Uterus (tissue), 3 donors: ENCODE measurements at regions not wholly inside any gene's neighbourhood (a gene's known extent, or its start where the extent isn't known, plus 50 kb on each side); places are given as distances from the start of the nearest gene placed in this dataset.

ENCODE experiments used
- DNase-seq, 2 donors: peaks; one replicate each; pipeline ENCODE4 v3.0.0-alpha.2; 2019 to 2020
- H3K27ac ChIP-seq, 2 donors: fragments of 200-600 bp; sonication (generic); 1 replicate in 1 of 2; 2 replicates in 1 of 2; pipeline ENCODE4 v1.5.1; 2016 to 2018
- H3K27me3 ChIP-seq, 2 donors: fragments of 200-600 bp; sonication (generic); one replicate each; pipeline ENCODE4 v1.5.1; 2018 to 2019; ENCODE audit warnings: control low read depth in 1 of 2
- H3K36me3 ChIP-seq, 2 donors: fragments of 200-600 bp; sonication (generic); one replicate each; pipeline ENCODE4 v1.5.1; 2019; ENCODE audit warnings: control low read depth in 1 of 2
- H3K4me1 ChIP-seq, 2 donors: fragments of 200-600 bp; sonication (generic); one replicate each; pipeline ENCODE4 v1.5.1; 2018 to 2019; ENCODE audit warnings: control low read depth in 1 of 2
- H3K4me3 ChIP-seq, 2 donors: fragments of 200-600 bp; sonication (generic); 1 replicate in 1 of 2; 2 replicates in 1 of 2; pipeline ENCODE4 v1.5.1; 2018 to 2019; ENCODE audit warnings: mild to moderate bottlenecking in 1 of 2
- H3K9me3 ChIP-seq, 2 donors: fragments of 200-600 bp; sonication (generic); one replicate each; pipeline ENCODE4 v1.5.1; 2019; ENCODE audit warnings: control low read depth in 1 of 2
- POLR2A ChIP-seq, 2 donors: fragments of 450-650 bp; IDR thresholded peaks; one replicate each; pipeline ENCODE4 v1.6.1; 2016; ENCODE audit warnings: antibody characterized with exemption in 2 of 2, mild to moderate bottlenecking in 1 of 2, moderate library complexity in 1 of 2
- intact Hi-C: fragments of 100-400 bp; cut with DNase I; formaldehyde crosslinking; loops from one replicate; pipeline ENCODE4 v1.15.1; 2023; ENCODE audit warnings: low total_unique reads
- TF ChIP-seq, protein P1 (sequence below), 4 experiments: fragments of 200-600 bp in 2 of 4; fragments of 450-650 bp in 2 of 4; sonication (generic) in 2 of 4; IDR thresholded peaks; one replicate each; pipeline ENCODE4 v1.5.1; 2016 to 2019; ENCODE audit warnings: antibody characterized with exemption in 4 of 4, mild to moderate bottlenecking in 2 of 4, moderate library complexity in 1 of 4
- donor health status: DM: yes; HTN: yes; CAD: no.

DNA sequence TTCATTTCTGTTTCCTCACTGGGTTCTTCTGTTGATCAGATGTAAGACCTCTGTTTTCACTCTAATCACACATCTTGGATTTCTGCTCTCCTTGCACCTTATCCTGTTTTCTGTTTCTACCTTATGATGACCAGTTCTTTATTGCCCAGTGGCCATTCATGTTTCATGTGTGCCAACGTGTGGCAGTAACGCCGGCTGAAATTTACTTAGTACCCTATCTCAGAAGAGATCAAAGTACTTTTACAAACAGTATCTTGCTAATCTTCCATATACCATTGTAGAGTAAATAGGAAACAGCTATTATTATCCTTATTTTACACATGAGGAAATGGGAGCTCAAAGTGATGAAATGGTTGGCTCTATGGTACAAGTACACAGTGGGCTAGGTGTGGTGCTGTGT, 74.0 kb downstream of the GATA3 start:
- Histone ChIP-seq H3K27ac (no peak overlapping the region), H3K9me3 (no peaks in the 10 kb centered on the region), H3K27me3 (no peaks in the 10 kb centered on the region), H3K36me3 (no peaks in the 10 kb centered on the region), H3K4me1 (no peaks in the 10 kb centered on the region), H3K4me3 (no peak overlapping the region)
- no peak for DNase-seq
- TF ChIP-seq, protein P1, sequence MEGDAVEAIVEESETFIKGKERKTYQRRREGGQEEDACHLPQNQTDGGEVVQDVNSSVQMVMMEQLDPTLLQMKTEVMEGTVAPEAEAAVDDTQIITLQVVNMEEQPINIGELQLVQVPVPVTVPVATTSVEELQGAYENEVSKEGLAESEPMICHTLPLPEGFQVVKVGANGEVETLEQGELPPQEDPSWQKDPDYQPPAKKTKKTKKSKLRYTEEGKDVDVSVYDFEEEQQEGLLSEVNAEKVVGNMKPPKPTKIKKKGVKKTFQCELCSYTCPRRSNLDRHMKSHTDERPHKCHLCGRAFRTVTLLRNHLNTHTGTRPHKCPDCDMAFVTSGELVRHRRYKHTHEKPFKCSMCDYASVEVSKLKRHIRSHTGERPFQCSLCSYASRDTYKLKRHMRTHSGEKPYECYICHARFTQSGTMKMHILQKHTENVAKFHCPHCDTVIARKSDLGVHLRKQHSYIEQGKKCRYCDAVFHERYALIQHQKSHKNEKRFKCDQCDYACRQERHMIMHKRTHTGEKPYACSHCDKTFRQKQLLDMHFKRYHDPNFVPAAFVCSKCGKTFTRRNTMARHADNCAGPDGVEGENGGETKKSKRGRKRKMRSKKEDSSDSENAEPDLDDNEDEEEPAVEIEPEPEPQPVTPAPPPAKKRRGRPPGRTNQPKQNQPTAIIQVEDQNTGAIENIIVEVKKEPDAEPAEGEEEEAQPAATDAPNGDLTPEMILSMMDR (IDR thresholded peaks at IDR 0.05), result no peak
- no peak for TF ChIP-seq POLR2A (IDR thresholded peaks at IDR 0.05)
- intact Hi-C loops, result no loop called here

DNA sequence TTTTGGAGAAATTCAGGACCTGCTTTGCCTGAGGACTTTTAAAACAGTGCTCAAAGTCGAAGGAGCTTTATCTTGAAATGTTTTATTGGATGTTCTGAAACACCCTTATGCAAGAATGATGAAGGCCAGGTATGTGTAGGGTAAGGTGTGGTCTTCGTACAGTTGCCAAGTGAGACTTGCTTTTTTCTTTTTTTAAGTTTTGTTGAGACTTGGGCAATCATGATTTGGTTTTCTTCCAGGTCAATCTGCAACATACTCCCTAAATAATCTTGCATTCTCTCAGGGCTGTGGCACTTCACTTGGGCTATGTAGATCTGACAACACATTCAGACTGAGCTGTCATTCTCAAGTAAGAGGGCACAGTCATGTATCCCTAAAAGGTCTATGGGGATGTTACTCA, 75.0 kb downstream of the GATA3 start:
- H3K27ac ChIP-seq, result no peak overlapping the region
- TF ChIP-seq, protein P1 (IDR thresholded peaks at IDR 0.05), result no peak
- TF ChIP-seq POLR2A (IDR thresholded peaks at IDR 0.05), result no peak
- no peaks in the 10 kb centered on the region for H3K27me3 ChIP-seq
- H3K4me3 ChIP-seq, result no peak overlapping the region
- no peak for DNase-seq
- no peaks in the 10 kb centered on the region for H3K9me3 ChIP-seq
- H3K4me1 ChIP-seq, result no peaks in the 10 kb centered on the region
- H3K36me3 ChIP-seq, result no peaks in the 10 kb centered on the region
- intact Hi-C loops, result no loop called here

DNA sequence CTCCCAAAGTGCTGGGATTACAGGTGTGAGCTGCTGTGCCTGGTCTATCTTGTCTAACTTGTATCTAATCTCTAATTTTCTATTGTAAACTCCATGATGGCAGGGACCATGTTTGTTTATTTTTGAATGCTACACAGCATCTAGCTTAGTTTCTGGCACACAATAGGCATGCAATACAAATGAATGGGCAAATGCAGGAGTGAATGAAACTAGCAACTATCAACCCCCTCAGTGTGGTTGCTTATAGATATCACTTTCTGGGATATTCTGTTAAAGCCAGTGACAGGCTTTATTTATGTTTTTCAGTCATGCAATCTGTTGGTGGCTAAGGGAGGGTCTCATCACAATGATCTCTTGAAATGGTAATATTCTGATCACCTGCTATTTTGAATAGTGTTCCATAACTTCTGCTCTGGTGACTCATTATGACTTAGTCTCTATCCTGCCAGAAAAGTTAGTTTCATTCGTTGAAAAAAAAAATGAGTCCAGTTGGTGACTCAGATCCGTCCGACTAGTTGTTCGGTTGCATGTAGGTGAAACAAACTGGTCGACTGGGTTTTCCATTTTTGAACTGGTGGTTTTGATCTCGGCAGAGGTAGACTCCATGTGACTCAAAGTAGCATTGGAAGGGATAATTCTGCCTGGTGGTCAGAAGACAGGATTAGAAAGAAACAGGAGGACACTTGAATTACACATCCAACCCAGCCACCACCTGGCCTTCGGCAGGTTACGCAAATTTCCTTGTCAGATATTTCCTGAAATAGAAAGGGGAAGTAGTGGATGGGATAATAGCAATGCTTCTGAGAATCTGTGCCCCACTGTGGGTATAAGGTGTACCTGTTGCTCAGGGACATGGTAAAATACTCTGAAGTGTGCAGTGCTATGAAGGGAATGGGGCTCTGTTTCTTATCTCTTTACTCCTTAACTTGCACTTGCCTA, 76.8 kb downstream of the GATA3 start:
- Histone ChIP-seq H3K4me1 (no peaks in the 10 kb centered on the region), H3K9me3 (no peaks in the 10 kb centered on the region), H3K27ac (no peak overlapping the region), H3K4me3 (no peak overlapping the region), H3K27me3 (no peaks in the 10 kb centered on the region), H3K36me3 (no peaks in the 10 kb centered on the region)
- TF ChIP-seq, protein P1 (IDR thresholded peaks at IDR 0.05), result no peak
- no peak for TF ChIP-seq POLR2A (IDR thresholded peaks at IDR 0.05)
- no peak for DNase-seq
- intact Hi-C loops, result no loop called here

DNA sequence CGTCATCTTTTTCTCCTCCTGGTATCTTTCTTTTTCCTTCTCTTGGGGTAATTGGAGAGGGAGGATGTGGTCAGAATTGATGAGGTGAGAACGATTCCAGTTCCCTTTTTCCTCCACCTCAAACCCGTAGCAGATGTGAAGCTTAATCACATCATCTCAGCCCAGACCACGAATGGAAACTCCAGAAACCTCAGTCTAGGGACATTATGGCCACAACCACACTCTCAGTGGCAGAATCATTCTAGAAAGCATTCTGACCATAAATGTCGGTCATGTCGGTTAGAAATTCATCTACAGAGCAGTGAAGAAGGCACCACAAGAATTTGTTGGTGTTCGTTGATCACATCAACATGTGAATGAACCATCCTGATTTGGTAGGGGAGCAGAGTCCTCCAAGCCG, 78.7 kb downstream of the GATA3 start:
- no peak overlapping the region for H3K4me3 ChIP-seq
- TF ChIP-seq, protein P1 (IDR thresholded peaks at IDR 0.05), result no peak
- TF ChIP-seq POLR2A (IDR thresholded peaks at IDR 0.05), result no peak
- no peaks in the 10 kb centered on the region for H3K4me1 ChIP-seq
- H3K36me3 ChIP-seq, result no peaks in the 10 kb centered on the region
- no peaks in the 10 kb centered on the region for H3K27me3 ChIP-seq
- H3K27ac ChIP-seq, result no peak overlapping the region
- DNase-seq, result no peak
- intact Hi-C loops, result no loop called here
- no peaks in the 10 kb centered on the region for H3K9me3 ChIP-seq

DNA sequence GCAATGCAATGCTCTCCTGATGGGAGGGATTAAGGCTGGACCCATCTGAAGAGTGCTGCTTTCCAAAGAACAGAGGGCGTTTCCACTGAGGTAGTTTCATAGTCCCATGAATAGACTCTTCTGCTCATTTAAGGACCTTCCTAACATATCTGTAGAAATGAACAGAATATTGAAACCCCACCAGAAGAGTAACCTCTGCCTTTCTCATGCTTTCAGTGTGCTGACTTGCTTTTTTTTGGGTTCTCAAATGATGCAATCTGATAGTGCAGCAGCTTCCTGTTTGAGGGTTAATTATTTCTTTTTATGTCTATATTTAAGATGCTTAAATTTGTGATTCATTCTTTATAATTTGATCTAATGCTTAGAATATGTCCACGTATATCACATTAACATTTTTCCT, 82.2 kb downstream of the GATA3 start:
- Histone ChIP-seq H3K9me3 (no peaks in the 10 kb centered on the region), H3K36me3 (no peaks in the 10 kb centered on the region), H3K27ac (no peak overlapping the region), H3K4me3 (no peak overlapping the region), H3K27me3 (no peaks in the 10 kb centered on the region), H3K4me1 (no peaks in the 10 kb centered on the region)
- intact Hi-C loops, result no loop called here
- TF ChIP-seq, protein P1 (IDR thresholded peaks at IDR 0.05), result no peak
- TF ChIP-seq POLR2A (IDR thresholded peaks at IDR 0.05), result no peak
- no peak for DNase-seq
